ENCODE measurements at regions not wholly inside any gene's neighbourhood (a gene's known extent, or its start where the extent isn't known, plus 50 kb on each side); places are given as distances from the start of the nearest gene placed in this dataset.

DNA sequence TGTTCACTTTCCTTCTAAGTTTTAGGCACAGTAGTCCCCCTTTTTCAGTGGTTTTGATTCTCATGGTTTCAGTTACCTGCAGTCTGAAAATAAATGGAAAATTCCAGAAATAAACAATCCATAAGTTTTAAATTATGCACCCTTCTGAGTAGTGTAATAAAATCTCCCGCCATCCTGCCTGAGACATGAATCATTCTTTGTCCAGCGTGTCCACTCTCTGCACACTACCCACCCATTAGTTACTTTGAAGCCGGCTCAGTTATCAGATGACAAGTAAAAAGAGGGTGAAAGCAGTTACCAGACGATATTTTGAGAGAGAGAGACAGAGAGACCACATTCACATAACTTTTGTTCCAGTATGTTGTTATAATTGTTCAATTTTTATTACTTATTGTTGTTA, 400.5 kb downstream of the TMX3 start:
- TF ChIP-seq, protein P1, sequence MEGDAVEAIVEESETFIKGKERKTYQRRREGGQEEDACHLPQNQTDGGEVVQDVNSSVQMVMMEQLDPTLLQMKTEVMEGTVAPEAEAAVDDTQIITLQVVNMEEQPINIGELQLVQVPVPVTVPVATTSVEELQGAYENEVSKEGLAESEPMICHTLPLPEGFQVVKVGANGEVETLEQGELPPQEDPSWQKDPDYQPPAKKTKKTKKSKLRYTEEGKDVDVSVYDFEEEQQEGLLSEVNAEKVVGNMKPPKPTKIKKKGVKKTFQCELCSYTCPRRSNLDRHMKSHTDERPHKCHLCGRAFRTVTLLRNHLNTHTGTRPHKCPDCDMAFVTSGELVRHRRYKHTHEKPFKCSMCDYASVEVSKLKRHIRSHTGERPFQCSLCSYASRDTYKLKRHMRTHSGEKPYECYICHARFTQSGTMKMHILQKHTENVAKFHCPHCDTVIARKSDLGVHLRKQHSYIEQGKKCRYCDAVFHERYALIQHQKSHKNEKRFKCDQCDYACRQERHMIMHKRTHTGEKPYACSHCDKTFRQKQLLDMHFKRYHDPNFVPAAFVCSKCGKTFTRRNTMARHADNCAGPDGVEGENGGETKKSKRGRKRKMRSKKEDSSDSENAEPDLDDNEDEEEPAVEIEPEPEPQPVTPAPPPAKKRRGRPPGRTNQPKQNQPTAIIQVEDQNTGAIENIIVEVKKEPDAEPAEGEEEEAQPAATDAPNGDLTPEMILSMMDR (IDR thresholded peaks at IDR 0.05), result no peak
- TF ChIP-seq EP300 (IDR thresholded peaks at IDR 0.05) (no peak), POLR2A (IDR thresholded peaks at IDR 0.05) (no peak)
